KMS-11 (cell line): ENCODE measurements at regions not wholly inside any gene's neighbourhood (a gene's known extent, or its start where the extent isn't known, plus 50 kb on each side); places are given as distances from the start of the nearest gene placed in this dataset.

Source experiments
- H2AFZ ChIP-seq: fragments of 200-600 bp; sonication (generic); 2 replicates; pipeline ENCODE4 v1.6.1; 2016; ENCODE audit warnings: antibody characterized with exemption, mixed run types, low read depth
- H3K27ac ChIP-seq: fragments of 200-600 bp; sonication (generic); 2 replicates; pipeline ENCODE4 v1.6.1; 2016; ENCODE audit warnings: mild to moderate bottlenecking, mixed run types
- H3K27me3 ChIP-seq: fragments of 200-600 bp; sonication (generic); 2 replicates; pipeline ENCODE4 v1.6.1; 2017; ENCODE audit warnings: mild to moderate bottlenecking, low read depth, mixed run types, moderate library complexity; ENCODE audit not compliant: insufficient read depth
- H3K36me3 ChIP-seq: fragments of 200-600 bp; sonication (generic); 2 replicates; pipeline ENCODE4 v1.6.1; 2017; ENCODE audit warnings: mild to moderate bottlenecking, mixed run types; ENCODE audit not compliant: insufficient read depth
- H3K4me1 ChIP-seq: fragments of 200-600 bp; sonication (generic); 2 replicates; pipeline ENCODE4 v1.6.1; 2016; ENCODE audit warnings: mild to moderate bottlenecking, low read depth, mixed run types; ENCODE audit not compliant: poor library complexity, severe bottlenecking
- H3K4me2 ChIP-seq: fragments of 200-600 bp; sonication (generic); 2 replicates; pipeline ENCODE4 v1.7.0; 2016; ENCODE audit warnings: mild to moderate bottlenecking, mixed run types
- H3K4me3 ChIP-seq: fragments of 200-600 bp; sonication (generic); IDR thresholded peaks from 2 replicates; pipeline ENCODE4 v1.6.1; 2017; ENCODE audit warnings: low read depth, low read length, mixed read lengths; ENCODE audit not compliant: insufficient read depth
- H3K79me2 ChIP-seq: fragments of 200-600 bp; sonication (generic); 2 replicates; pipeline ENCODE4 v1.6.1; 2016; ENCODE audit warnings: low read depth, mixed run types; ENCODE audit not compliant: insufficient read depth
- H3K9ac ChIP-seq: fragments of 200-600 bp; sonication (generic); 2 replicates; pipeline ENCODE4 v1.6.1; 2016; ENCODE audit warnings: mild to moderate bottlenecking, mixed run types
- H4K20me1 ChIP-seq: fragments of 200-600 bp; sonication (generic); 2 replicates; pipeline ENCODE4 v1.6.1; 2016; ENCODE audit warnings: mild to moderate bottlenecking, mixed run types; ENCODE audit not compliant: insufficient read depth
- CTCF ChIP-seq: fragments of 200-600 bp; sonication (generic); conservative IDR thresholded peaks from 2 replicates; pipeline ENCODE4 v1.6.1; 2017; ENCODE audit warnings: low read depth, mild to moderate bottlenecking, antibody characterized with exemption, low read length, moderate library complexity, mixed read lengths

GRCh38 chr12:115023279-115024265 is 339.6 kb upstream of the TBX3 start:
- no peak for TF ChIP-seq CTCF
- no peak overlapping the region for H3K27ac ChIP-seq
- H3K36me3 ChIP-seq: no peaks in the 10 kb centered on the region
- H3K27me3 ChIP-seq: no peaks in the 10 kb centered on the region
- H3K4me2 ChIP-seq: no peak overlapping the region
- no peak overlapping the region for H3K4me3 ChIP-seq
- H2AFZ ChIP-seq: no peak overlapping the region
- H4K20me1 ChIP-seq: no peaks in the 10 kb centered on the region
- H3K4me1 ChIP-seq: no peaks in the 10 kb centered on the region
- no peak overlapping the region for H3K9ac ChIP-seq
- H3K79me2 ChIP-seq: no peaks in the 10 kb centered on the region

- TF ChIP-seq CTCF: no peak
- no peak overlapping the region for H3K27ac ChIP-seq
These were observed 336.1 kb upstream of the TBX3 start for GRCh38 chr12:115020091-115020490.

GRCh38 chr12:115017346-115017745 is 333.4 kb upstream of the TBX3 start:
- Histone ChIP-seq H2AFZ (no peak overlapping the region), H3K27ac (no peak overlapping the region), H3K27me3 (no peaks in the 10 kb centered on the region), H3K79me2 (no peaks in the 10 kb centered on the region), H3K4me2 (no peak overlapping the region), H3K4me3 (no peak overlapping the region), H3K4me1 (no peaks in the 10 kb centered on the region), H3K9ac (no peak overlapping the region), H3K36me3 (no peaks in the 10 kb centered on the region), H4K20me1 (no peaks in the 10 kb centered on the region)
- no peak for TF ChIP-seq CTCF

More at GRCh38 chr12:115020091-115020490, 336.1 kb upstream of the TBX3 start:
- H3K4me2 ChIP-seq: no peak overlapping the region
- no peak overlapping the region for H3K9ac ChIP-seq
- H3K4me3 ChIP-seq: no peak overlapping the region
- no peaks in the 10 kb centered on the region for H4K20me1 ChIP-seq
- H3K27me3 ChIP-seq: no peaks in the 10 kb centered on the region
- H3K4me1 ChIP-seq: no peaks in the 10 kb centered on the region
- no peaks in the 10 kb centered on the region for H3K36me3 ChIP-seq
- no peak overlapping the region for H2AFZ ChIP-seq
- no peaks in the 10 kb centered on the region for H3K79me2 ChIP-seq

- Histone ChIP-seq H3K4me1 (no peaks in the 10 kb centered on the region), H3K79me2 (no peaks in the 10 kb centered on the region), H3K4me2 (no peak overlapping the region), H3K27me3 (no peaks in the 10 kb centered on the region), H3K4me3 (no peak overlapping the region), H3K9ac (no peak overlapping the region), H4K20me1 (no peaks in the 10 kb centered on the region), H3K36me3 (no peaks in the 10 kb centered on the region), H2AFZ (no peak overlapping the region), H3K27ac (no peak overlapping the region)
- TF ChIP-seq CTCF: no peak
These were observed 329.4 kb upstream of the TBX3 start for GRCh38 chr12:115013236-115013981.
